OCI-LY3 (cell line): ENCODE measurements at regions not wholly inside any gene's neighbourhood (a gene's known extent, or its start where the extent isn't known, plus 50 kb on each side); places are given as distances from the start of the nearest gene placed in this dataset.

ENCODE experiments used
- CTCF ChIP-seq: fragments of 200-600, 300-600 bp; sonication (generic); IDR thresholded peaks from 2 replicates; pipeline ENCODE4 v1.5.1; 2014; ENCODE audit warnings: antibody characterized with exemption, low read length, low read depth
- EZH2phosphoT487 ChIP-seq: fragments of 200-600 bp; shearing (Covaris generic); IDR thresholded peaks from 2 replicates; pipeline ENCODE4 v1.6.1; 2018; ENCODE audit warnings: antibody characterized with exemption, mixed run types, low read depth

GRCh38 chr6:141290941-141291721 is 841.6 kb upstream of the GJE1 start:
- no peak for TF ChIP-seq CTCF
- TF ChIP-seq EZH2phosphoT487: no peak
